HG02763 (cell line): ENCODE measurements at regions not wholly inside any gene's neighbourhood (a gene's known extent, or its start where the extent isn't known, plus 50 kb on each side); places are given as distances from the start of the nearest gene placed in this dataset.

Experiments used
- ATAC-seq: cut with Tn5 transposase; IDR thresholded peaks from one replicate; pipeline ENCODE4 v1.9.1; 2021; ENCODE audit warnings: mild to moderate bottlenecking, moderate library complexity; ENCODE audit not compliant: unreplicated experiment

GRCh38 chr4:156191044-156191781 is 237.5 kb upstream of the CTSO start:
- no peak for ATAC-seq

- no peak for ATAC-seq
These were observed 236.9 kb upstream of the CTSO start for GRCh38 chr4:156190615-156191014.

GRCh38 chr4:156188596-156188995 is 234.9 kb upstream of the CTSO start:
- ATAC-seq = no peak

GRCh38 chr4:156186111-156186510 is 232.4 kb upstream of the CTSO start:
- no peak for ATAC-seq

GRCh38 chr4:156185514-156186055 is 231.9 kb upstream of the CTSO start:
- ATAC-seq = no peak

- no peak for ATAC-seq
These were observed 228.6 kb upstream of the CTSO start for GRCh38 chr4:156182269-156182668.

- ATAC-seq = no peak
These were observed 224.3 kb upstream of the CTSO start for GRCh38 chr4:156177941-156178340.

- ATAC-seq = no peak
These were observed 223.2 kb upstream of the CTSO start for GRCh38 chr4:156176896-156177295.

GRCh38 chr4:156173937-156174336 is 220.3 kb upstream of the CTSO start:
- no peak for ATAC-seq

- ATAC-seq = no peak
These were observed 219.8 kb upstream of the CTSO start for GRCh38 chr4:156173486-156173885.

GRCh38 chr4:156169861-156170260 is 216.2 kb upstream of the CTSO start:
- no peak for ATAC-seq

GRCh38 chr4:156169011-156169410 is 215.3 kb upstream of the CTSO start:
- ATAC-seq = no peak

- ATAC-seq = no peak
These were observed 214.6 kb upstream of the CTSO start for GRCh38 chr4:156168288-156168687.

- no peak for ATAC-seq
These were observed 205.1 kb upstream of the CTSO start for GRCh38 chr4:156158747-156159146.

GRCh38 chr4:156154978-156155377 is 201.3 kb upstream of the CTSO start:
- no peak for ATAC-seq

GRCh38 chr4:156146571-156146970 is 192.9 kb upstream of the CTSO start:
- no peak for ATAC-seq

GRCh38 chr4:156144961-156145360 is 191.3 kb upstream of the CTSO start:
- no peak for ATAC-seq

- ATAC-seq = no peak
These were observed 185.2 kb upstream of the CTSO start for GRCh38 chr4:156138781-156139280.

- ATAC-seq = no peak
These were observed 184.2 kb upstream of the CTSO start for GRCh38 chr4:156137679-156138473.

GRCh38 chr4:156132196-156132595 is 178.5 kb upstream of the CTSO start:
- no peak for ATAC-seq

- ATAC-seq = no peak
These were observed 174.9 kb upstream of the CTSO start for GRCh38 chr4:156128616-156129015.
